KBM-7 (cell line): ENCODE measurements at regions not wholly inside any gene's neighbourhood (a gene's known extent, or its start where the extent isn't known, plus 50 kb on each side); places are given as distances from the start of the nearest gene placed in this dataset.

ENCODE experiments used
- DNase-seq: peaks from one replicate; pipeline ENCODE4 v3.0.0-alpha.2; 2015
- in situ Hi-C: fragments of 300-500 bp; cut with MboI; formaldehyde crosslinking; loops from 2 replicates; pipeline ENCODE4 v1.14.3; 2020; ENCODE audit warnings: low sequenced_read_pairs, low pct_unique_long_range_greater_than_20kb, mixed read lengths

GRCh38 chr13:30112602-30113435 is 194.5 kb downstream of the KATNAL1 start:
- in situ Hi-C loops: loop anchor here (10.0 kb wide), 1 partner anchor 348 kb away; no protein-coding TSS in a partner anchor
- peak; percentile 91 for DNase-seq

DNA sequence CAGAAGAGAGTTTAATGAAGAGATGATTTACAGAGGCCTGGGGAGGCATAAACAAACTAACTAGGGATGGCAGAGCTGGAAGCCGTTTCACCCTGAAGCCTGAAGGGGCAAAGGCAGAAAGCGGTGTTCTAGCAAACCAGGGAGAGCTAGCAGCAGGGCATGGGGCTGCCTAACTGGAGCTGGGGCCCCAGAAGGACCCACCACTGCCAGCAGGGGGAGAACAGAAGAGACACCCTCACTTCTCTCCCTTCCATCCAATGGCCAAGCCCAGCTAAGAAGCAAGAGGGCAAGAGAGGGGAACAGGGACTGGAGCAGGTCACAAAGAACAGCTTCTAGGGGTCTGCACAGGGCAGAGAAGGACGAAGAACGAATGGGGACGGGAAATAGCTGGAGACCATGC is 195.5 kb downstream of the KATNAL1 start:
- in situ Hi-C loops: loop anchor here (10.0 kb wide), 1 partner anchor 347 kb away; no protein-coding TSS in a partner anchor
- peak; percentile 35 for DNase-seq

DNA sequence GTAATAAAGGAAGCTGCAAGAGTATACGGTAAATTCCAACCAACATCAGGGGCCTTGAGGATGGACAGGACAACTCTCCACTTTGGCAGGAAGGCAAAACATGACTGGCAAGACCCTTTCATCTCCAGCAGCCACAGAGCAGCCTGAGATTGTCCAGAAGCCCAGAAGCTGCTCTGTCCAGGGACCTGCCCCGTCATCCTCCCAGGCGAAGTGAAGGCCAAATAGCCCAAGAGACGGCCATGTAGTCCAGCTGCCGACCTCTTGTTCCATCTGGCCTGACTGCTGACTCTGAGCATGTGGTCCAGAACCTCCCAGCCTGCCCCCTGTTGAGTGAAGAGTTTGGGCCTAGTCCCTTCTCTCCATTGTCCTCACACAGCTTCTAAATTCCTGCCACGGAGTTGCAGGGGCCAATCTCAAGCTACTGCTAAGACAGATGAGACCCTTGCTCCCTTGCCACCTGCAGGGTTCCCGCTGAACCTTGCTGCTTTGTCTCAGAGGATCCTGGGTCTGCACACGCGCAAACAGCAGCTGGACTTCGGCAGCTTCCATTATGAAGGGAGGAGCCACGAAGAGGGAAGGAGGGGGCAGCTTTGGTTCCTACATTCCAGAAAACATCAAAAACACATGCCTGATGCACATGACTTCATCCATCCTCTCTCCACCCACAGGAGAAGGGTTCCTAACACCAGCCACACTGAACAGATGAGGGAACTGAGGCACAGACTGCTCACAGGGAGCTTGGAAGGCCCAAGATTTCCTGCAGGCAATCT is 196.9 kb downstream of the KATNAL1 start:
- in situ Hi-C loops: loop anchor here (10.0 kb wide), 1 partner anchor 346 kb away; no protein-coding TSS in a partner anchor
- DNase-seq: no peak

- in situ Hi-C loops: loop anchor here (10.0 kb wide), 1 partner anchor 345 kb away; no protein-coding TSS in a partner anchor
- DNase-seq: no peak
These were observed 197.7 kb downstream of the KATNAL1 start for GRCh38 chr13:30109471-30110135.

DNA sequence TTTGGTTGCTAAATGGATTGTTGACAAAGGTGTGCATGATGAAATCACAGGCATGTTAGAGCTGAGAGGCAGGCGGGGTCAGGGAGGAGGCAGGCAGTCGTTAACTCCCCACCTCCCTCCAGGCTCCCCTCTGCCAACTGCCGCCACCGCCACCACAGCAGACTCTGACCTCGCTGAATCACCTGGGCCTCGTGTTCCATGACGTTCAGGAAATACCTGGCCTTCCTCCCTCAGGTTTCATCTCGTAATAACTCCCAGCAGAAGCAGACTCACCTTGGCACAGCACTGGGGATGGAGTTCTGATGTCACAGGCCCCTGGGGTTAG is 198.5 kb downstream of the KATNAL1 start:
- in situ Hi-C loops: no loop called here
- no peak for DNase-seq

GRCh38 chr13:30108216-30108912 is 199.0 kb downstream of the KATNAL1 start:
- no peak for DNase-seq
- in situ Hi-C loops: no loop called here

- no peak for DNase-seq
- in situ Hi-C loops: no loop called here
These were observed 199.7 kb downstream of the KATNAL1 start for GRCh38 chr13:30107521-30108136.

- in situ Hi-C loops: no loop called here
- peak; percentile 25 for DNase-seq
These were observed 200.2 kb downstream of the KATNAL1 start for GRCh38 chr13:30107121-30107520.

- no peak for DNase-seq
- in situ Hi-C loops: no loop called here
These were observed 202.0 kb downstream of the KATNAL1 start for GRCh38 chr13:30105381-30105780.

- peak; percentile 18 for DNase-seq
- in situ Hi-C loops: no loop called here
These were observed 204.1 kb downstream of the KATNAL1 start for GRCh38 chr13:30103161-30103840.

- in situ Hi-C loops: no loop called here
- no peak for DNase-seq
These were observed 207.1 kb downstream of the KATNAL1 start for GRCh38 chr13:30100226-30100625.

DNA sequence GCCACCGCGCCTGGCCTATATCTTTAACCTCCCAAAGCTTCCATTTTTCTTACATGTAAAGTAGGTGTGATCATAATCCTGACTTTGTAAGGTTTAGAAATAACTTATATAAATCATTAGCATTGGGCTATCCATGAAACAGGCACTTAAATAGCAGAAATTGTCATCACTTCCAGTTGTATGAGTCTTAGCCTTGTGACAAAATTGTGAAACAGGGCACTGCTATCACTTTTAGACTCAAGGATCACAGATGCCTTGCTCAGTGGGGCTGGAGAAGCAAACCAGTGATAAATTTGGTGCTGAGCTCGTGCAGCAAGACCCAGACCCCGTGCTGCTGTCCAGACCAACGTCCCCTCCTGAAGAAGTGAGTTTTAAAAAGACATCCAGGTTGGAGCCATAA is 209.7 kb downstream of the KATNAL1 start:
- DNase-seq: no peak
- in situ Hi-C loops: no loop called here

DNA sequence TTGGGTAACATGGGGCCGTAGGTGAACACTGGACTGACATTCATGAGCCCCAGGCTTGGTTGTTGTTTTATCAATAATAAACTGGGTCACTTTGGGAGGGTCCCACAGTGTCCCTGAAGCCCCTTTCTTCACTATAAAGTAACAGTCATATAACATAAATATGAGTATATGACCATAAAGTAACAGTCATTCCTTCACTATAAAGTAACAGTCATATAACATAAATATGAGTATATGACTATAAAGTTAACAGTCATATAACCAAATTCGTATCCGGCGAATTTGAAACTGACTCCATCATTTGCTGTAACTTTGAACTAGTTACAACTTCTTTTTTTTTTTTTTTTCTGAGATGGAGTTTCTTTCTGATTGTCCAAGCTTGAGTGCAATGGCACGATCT is 210.3 kb downstream of the KATNAL1 start:
- DNase-seq: no peak
- in situ Hi-C loops: no loop called here

DNA sequence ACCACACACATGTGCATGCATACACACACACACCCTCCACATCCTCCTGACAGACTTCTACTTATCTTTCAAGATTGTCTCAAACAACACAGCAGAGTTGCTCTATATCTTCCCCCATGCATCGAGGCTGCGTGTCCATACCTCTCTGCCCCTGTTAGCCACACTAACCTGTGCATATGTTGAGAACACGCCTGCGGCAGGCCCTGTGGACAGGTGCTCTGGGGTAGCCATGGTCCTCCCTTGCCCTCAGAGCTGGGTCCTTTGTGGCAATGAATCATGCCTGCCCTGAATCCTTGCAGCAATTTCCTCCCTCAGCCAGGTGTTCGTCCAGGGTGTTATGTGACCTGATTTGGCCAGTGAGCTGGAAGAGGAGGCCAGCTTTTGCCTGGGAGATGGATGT is 213.3 kb downstream of the KATNAL1 start:
- in situ Hi-C loops: no loop called here
- no peak for DNase-seq

- no peak for DNase-seq
- in situ Hi-C loops: no loop called here
These were observed 214.1 kb downstream of the KATNAL1 start for GRCh38 chr13:30093236-30093635.

GRCh38 chr13:30091691-30092090 is 215.7 kb downstream of the KATNAL1 start:
- DNase-seq: no peak
- in situ Hi-C loops: no loop called here

- in situ Hi-C loops: no loop called here
- DNase-seq: no peak
These were observed 216.3 kb downstream of the KATNAL1 start for GRCh38 chr13:30091035-30091434.

GRCh38 chr13:30088312-30088855 is 219.0 kb downstream of the KATNAL1 start:
- DNase-seq: peak; percentile 84
- in situ Hi-C loops: no loop called here
